ENCODE measurements at regions not wholly inside any gene's neighbourhood (a gene's known extent, or its start where the extent isn't known, plus 50 kb on each side); places are given as distances from the start of the nearest gene placed in this dataset.

GRCh38 chr14:42141328-42141727 lies 534.7 kb downstream of the LRFN5 start:
- DNase-seq: no peak

- no peak for DNase-seq
These were observed 534.2 kb downstream of the LRFN5 start for GRCh38 chr14:42140831-42141279.

- DNase-seq: no peak
These were observed 533.3 kb downstream of the LRFN5 start for GRCh38 chr14:42140001-42140400.

GRCh38 chr14:42138406-42138805 lies 531.7 kb downstream of the LRFN5 start:
- DNase-seq: no peak

- DNase-seq: no peak
These were observed 524.1 kb downstream of the LRFN5 start for GRCh38 chr14:42130815-42131214.

GRCh38 chr14:42123526-42123925 lies 516.9 kb downstream of the LRFN5 start:
- no peak for DNase-seq

GRCh38 chr14:42113358-42114069 lies 506.8 kb downstream of the LRFN5 start:
- DNase-seq: no peak

GRCh38 chr14:42112108-42112507 lies 505.4 kb downstream of the LRFN5 start:
- no peak for DNase-seq

- DNase-seq: no peak
These were observed 504.7 kb downstream of the LRFN5 start for GRCh38 chr14:42111355-42111754.

- no peak for DNase-seq
These were observed 503.5 kb downstream of the LRFN5 start for GRCh38 chr14:42110167-42110566.

GRCh38 chr14:42095155-42095554 lies 488.5 kb downstream of the LRFN5 start:
- DNase-seq: no peak

GRCh38 chr14:42090122-42090521 lies 483.4 kb downstream of the LRFN5 start:
- DNase-seq: no peak

- DNase-seq: no peak
These were observed 473.2 kb downstream of the LRFN5 start for GRCh38 chr14:42079911-42080310.

GRCh38 chr14:42078345-42078744 lies 471.7 kb downstream of the LRFN5 start:
- no peak for DNase-seq

- DNase-seq: no peak
These were observed 463.4 kb downstream of the LRFN5 start for GRCh38 chr14:42070031-42070430.

GRCh38 chr14:42057111-42057510 lies 450.4 kb downstream of the LRFN5 start:
- DNase-seq: no peak

GRCh38 chr14:42047421-42048055 lies 440.9 kb downstream of the LRFN5 start:
- DNase-seq: no peak

GRCh38 chr14:42045383-42045782 lies 438.7 kb downstream of the LRFN5 start:
- DNase-seq: no peak

GRCh38 chr14:42028607-42029006 lies 421.9 kb downstream of the LRFN5 start:
- no peak for DNase-seq

- no peak for DNase-seq
These were observed 420.6 kb downstream of the LRFN5 start for GRCh38 chr14:42027271-42027670.

- no peak for DNase-seq
These were observed 416.8 kb downstream of the LRFN5 start for GRCh38 chr14:42023452-42023851.

GRCh38 chr14:42014301-42014700 lies 407.6 kb downstream of the LRFN5 start:
- DNase-seq: no peak

- DNase-seq: no peak
These were observed 406.9 kb downstream of the LRFN5 start for GRCh38 chr14:42013559-42013958.

GRCh38 chr14:42013153-42013552 lies 406.5 kb downstream of the LRFN5 start:
- DNase-seq: no peak

GRCh38 chr14:42011221-42011620 lies 404.5 kb downstream of the LRFN5 start:
- no peak for DNase-seq

All from stimulated activated CD4-positive, alpha-beta T cell treated with anti-CD3 and anti-CD28 coated beads, Interleukin-4, amount 100 ng/mL, for 1 hour (primary cell).